ENCODE measurements at regions not wholly inside any gene's neighbourhood (a gene's known extent, or its start where the extent isn't known, plus 50 kb on each side); places are given as distances from the start of the nearest gene placed in this dataset.
"Not testable (repeated sequence)": the region's sequence is repeated elsewhere in the genome, so short reads cannot be mapped to it uniquely, and the experiment has no call there.

DNA sequence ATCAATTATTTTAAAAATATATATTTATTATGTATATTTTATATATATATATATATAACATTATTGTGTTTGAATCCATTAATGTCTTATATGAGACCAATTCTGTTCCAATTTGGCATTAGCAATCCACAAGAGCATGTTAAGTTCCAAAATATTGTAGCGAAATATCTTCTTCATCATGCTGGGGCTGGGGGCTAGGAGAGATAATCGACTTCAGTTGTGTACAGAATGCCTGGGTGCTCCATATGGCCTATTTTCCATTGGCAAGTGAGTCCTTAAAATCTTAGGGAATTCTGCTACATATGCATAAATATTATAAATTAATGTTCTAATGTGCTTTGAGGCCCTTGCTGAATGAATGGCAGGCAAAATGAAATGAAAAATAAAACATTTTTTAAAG is 117.7 kb downstream of the PCDH7 start:
- no peak for DNase-seq (ENCODE audit: low spot score)

DNA sequence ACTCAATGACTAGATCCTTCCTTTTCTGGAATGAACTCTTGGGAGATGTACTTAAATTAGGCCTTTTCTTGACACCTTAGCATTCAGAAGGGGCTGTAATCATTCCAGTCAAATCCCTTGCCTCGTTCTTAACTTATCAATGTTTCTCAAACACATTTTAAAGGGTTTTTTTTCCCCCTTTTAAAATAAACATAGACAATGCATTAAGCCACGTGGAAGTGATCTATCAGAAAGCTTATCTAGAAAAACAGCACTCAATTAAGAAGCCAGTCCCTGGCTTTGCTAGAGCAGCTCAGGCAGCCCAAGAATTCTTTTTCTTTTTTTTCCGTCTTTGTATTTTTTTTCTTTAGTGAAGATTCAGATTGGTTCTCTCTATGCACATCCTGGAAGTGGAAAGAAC is 118.2 kb downstream of the PCDH7 start:
- DNase-seq (ENCODE audit: low spot score): no peak

DNA sequence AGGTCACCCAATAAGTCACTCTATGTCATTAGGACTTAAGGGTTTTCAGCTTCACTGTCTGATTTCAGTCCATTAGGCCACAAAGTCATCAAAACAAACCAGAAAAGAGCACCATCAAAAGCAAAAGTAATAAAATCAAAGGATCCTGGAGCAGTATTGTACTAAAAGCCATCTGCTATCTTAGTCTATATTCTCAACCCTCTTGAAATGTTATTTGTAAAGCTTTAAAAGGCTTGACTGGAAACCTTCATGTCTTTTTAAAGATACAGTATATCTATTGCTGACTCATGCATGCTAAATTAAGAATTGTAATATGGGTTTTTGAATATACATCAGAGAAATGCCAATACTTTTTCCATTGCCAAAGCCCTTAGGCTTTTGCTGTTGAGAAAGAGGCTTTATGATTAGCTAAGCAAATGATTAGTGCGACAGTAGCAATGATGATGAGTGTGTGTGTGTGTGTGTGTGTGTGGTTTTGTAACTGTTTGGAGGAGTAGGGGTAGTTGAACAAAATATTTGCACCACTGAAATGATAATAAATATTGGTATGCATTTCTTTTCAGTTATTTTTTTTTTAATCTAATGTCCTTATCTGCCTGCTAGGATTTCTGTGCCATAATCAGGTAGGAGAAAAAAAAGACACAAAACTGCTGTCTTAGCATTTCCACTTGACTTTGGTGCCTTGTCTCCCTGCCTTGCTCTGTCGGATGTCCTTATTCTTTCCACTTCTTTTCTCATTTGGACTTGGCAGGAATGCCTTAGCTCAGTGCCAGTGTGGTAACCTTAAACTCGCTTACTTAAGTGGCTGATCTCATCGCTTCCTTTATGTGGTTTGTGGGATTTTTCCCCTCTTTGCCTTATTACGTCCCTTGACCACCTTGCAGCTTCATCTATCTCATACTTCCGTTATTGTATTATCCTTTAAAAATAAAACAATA is 119.7 kb downstream of the PCDH7 start:
- DNase-seq (ENCODE audit: low spot score): no peak

DNA sequence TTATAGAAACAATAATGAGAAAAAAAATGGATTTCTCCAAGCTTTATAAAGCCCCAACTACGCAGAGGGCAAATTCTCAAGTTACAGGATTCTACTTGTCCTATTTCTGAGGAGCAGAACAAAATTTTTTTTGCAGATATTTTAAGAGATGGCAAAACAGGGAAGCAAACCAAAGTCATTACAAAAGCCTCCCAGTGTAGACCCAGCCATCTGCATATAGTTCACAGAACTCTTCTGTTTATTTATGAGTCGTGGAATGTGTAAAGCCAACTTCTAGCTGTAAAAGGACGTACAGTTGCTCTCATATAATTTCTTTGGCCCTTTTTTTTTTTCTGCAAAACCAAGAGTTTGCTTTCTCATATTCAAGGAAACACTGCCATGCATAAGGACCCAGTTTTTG is 120.4 kb downstream of the PCDH7 start:
- no peak for DNase-seq (ENCODE audit: low spot score)

DNA sequence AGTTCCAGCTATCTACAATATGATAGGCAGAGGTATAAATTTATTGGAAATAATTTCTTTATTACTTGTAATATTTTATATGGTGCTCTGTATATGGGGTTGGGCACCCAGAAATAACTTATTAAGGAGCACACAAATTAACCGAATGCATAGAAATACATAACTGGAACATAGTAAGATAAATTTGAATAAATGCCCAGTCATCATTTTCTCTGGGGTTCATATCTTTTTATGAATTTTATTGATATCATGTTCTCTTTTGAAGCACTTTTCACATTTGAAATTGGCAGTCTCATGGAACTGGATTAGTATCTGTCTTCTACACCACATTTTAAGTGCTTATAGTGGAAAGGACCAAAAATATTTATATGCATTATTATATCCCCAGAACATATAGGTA is 122.0 kb downstream of the PCDH7 start:
- no peak for DNase-seq (ENCODE audit: low spot score)

DNA sequence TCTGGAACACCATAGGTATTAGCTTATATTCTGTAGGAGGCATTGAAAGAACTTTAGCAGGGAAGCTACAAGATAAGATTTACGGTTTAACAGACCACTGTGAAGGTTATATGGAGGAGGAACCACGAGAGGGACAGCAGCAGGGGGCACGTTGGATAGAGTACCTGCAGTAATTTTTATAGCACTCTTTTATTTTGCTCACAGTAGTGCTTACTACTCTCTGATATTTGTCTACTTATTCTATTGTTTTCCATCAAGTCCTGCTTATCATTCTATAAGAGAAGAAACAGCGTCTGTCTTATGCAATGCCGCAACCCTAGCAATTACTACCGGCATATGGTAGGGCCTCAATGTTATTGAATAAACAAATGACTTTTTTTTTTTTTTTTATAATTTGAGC is 122.5 kb downstream of the PCDH7 start:
- no peak for DNase-seq (ENCODE audit: low spot score)

DNA sequence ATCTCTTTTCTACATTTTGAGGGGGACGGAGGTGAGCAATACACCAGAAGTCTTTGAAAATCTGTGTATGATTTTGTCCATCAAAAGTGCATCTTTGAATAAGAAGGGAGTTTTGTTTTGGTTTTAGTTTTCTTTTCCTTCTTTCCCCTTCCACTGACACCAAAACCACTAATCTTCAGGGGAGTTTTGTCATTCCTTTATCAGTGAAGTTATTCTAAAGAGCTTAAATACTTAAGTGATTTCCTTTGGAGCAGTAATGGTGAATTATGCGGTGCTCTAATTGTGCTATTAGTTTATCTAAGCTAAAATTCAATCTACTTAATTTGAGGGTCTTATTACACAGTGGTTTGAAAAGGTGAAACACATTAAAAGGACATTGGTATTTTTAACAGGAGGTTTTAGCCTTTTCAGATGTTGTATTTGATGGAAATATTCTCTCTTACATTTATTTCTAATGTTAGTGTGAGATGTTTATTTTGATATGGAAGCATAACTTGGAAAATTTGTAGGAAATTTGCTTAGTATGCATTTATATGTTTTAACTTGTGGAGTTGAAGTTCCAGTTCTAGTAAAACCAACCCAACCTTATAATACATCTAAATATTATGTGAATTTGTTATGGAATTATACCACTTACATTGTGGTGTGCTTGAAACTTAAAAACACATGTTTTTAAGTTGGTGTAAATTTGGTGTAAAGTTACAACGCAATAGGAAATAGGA is 124.9 kb downstream of the PCDH7 start:
- DNase-seq (ENCODE audit: low spot score): no peak

DNA sequence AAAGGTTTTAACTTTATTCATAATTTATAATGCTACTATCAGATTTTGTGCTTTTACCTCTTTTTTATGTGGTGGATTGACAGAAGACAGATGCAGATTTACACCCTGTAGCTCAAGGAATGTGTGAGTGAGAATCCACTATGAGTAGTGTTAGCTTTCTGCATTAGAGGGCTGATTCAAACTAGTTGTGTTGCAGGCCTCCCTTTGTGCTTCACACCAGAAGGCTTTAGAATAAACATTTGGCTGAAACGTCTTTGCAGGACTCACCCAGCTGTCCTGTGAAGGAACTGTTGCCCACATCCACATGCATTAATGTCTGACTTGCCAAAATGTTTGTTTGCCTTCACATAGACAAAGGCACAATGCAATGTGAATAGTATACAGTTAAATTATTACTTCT is 127.0 kb downstream of the PCDH7 start:
- no peak for DNase-seq (ENCODE audit: low spot score)

DNA sequence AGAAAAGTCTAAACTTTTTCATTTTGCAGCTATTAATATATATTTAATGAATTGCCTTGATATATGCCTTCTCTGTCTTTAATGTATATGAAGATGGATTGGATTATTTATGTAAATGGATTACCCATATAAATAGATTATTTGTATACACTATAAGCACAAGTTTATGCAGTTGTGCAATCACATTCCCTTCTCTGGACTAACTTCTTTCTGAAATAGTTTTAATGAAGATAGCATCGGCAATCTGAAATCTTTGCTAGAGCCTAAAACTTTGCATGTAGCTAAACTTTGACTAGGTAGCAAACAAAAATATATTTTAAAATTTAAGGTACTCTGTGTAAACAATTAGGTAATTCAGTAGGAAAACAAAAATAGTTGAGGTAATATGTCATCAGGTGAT is 127.8 kb downstream of the PCDH7 start:
- DNase-seq (ENCODE audit: low spot score): no peak

DNA sequence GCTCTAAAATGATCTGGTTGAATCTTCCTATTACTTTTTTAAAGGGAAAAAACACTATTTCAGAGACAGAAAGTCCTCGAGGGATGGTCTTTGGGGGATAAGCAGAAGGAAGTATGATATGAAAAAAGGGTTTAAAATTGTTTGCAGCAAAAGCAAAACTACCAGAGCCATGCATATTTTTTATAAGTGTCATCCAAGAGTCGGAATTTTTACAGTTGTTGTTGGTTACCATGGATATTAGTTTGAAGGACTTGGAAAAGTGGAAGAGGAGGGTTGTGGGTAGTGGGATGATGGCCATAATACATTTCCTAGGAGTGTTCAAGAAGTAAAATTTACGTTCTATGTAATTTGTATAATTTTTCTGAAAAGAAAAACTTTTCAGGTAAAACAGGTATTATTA is 134.4 kb downstream of the PCDH7 start:
- no peak for DNase-seq (ENCODE audit: low spot score)

DNA sequence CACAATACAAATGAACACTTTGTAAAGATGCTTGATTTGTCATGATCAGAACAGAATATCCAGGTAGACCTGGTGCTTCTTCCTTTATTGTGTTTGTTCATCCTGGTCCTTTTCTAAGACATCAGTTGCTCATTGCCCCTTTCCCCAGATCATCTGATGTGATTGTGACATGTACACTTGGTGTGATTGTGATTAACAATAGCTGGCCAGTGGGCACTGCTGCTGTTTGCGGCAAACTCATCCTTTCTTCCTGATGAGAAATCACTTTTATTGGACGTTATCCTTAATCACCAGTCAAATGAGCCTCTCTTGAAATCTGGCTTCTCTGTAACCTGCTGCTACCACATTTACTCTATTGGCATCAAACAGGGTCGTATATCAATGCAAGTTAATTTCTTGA is 135.1 kb downstream of the PCDH7 start:
- DNase-seq (ENCODE audit: low spot score): no peak

DNA sequence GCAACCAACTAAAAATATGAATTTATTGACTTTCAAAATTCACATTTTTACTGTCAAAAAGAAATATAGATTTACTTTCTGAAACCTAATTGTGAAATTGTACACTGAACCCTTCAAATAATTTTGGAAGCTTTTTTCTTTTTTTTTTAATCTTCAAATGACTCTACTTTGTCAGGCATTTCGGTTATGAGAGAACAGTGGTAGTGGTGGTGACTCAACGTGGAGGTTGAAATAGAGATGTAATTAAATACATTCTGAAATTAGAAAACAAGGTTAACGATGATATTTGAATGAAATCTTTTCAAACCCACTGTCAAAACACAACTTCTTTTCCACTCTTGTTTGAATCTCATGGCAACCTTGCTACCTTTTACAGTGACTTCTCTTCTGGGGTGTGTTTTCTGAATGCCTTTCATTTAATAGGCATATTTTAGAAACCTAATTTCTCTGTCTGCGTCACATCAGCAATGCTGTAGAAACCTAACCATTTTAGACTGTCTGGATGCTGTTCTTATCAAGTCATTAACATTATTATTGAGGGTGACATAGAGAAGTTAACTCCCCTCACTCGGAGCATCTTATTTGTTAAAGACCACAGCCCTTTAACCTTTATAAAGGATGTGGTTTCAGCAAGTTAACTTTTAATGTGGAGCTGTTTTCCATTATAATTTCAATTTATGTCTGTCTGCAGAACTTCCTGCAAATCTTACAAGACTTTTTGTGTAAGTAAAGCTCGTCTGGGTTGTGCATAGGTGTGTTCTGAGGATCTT is 136.8 kb downstream of the PCDH7 start:
- DNase-seq (ENCODE audit: low spot score): no peak

DNA sequence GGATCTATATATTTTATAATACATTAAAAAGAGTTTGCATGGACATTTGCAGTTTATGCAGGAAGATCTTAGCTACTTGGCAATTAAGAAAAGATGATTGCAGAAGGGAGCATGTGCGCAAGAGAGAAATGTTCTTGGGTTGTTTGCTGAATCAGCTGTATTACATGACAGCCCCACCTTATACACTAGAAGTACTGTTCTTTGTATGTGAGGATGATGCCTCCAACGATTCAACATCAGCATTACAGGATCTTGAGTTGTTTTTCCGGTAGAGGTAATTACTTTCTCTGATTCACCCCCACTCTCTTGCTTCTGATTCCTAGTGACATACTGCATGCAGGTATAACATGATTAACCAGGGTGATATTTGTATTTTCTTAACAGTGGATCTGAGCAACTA is 140.8 kb downstream of the PCDH7 start:
- no peak for DNase-seq (ENCODE audit: low spot score)

DNA sequence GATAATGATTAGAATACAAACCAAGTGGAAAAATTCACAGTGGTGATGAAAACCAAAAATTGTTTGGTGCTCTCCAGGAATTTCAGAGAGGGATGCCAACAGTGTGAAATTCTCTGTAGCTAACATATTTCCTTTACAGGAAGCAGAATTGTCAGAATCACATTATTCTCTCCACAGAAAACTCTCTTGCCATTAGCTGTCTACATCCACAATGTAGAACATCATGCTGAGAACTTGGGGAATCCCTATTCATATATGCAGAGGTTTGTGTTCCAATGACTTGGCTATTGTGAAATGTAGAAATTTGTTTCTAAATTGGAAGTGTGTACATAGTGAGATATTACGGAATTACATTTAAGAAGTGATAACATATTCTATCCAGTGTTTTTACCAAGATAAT is 142.0 kb downstream of the PCDH7 start:
- DNase-seq (ENCODE audit: low spot score): no peak

DNA sequence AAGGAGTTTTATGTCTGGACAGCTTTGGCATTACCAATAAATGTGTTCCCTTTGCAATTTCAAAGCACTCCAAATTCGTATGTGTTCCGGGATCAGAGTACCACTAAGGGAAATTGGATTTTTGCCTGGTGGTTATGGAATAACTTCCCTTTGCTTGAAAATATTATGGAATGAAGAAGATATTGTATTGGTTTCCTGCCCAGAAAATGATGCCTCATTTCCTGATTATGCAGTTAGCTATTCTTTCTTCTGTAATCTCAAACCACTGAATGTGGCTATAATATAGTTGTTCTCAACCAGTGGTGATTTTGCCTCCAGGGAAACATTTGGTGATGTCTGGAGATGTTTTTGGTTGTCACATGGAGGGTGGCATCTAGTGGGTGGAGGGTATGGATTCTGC is 142.9 kb downstream of the PCDH7 start:
- no peak for DNase-seq (ENCODE audit: low spot score)

DNA sequence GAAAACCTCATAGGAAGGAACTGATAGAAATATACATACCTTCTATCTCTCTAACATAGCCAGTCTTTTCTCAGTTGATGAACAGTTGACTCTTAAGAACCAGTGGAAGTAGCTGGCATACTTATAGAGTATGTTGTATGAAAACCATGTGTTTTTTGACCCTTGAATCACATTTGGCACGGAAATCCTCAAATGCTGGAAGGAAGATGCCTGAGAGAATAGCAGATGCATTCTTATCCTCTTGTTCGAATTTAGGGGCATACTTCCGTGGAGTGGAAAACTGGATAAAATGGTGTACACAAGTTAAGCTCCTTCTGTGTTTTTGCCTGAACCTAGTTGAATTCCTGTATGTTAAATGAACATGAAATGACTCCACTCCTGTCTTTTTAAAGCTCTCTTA is 145.5 kb downstream of the PCDH7 start:
- no peak for DNase-seq (ENCODE audit: low spot score)

DNA sequence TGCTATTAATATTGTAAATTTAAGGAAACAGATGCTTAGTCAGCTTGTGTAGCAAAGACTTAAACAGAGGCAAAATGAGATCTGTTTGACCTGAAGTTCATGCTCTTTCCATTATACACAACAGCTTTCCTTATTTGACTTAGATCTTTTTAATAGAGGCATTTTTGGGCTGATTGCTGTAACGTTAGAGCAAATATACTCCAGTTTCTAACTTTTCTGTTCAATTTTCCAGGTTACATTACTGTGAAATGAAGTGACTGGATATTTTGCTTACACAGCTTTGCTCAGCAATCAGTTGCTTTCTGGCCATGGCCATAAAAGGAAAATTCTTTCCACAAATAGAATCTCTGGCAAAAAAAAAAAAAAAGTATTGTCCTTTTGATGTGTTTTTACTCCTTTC is 146.2 kb downstream of the PCDH7 start:
- DNase-seq (ENCODE audit: low spot score): no peak

DNA sequence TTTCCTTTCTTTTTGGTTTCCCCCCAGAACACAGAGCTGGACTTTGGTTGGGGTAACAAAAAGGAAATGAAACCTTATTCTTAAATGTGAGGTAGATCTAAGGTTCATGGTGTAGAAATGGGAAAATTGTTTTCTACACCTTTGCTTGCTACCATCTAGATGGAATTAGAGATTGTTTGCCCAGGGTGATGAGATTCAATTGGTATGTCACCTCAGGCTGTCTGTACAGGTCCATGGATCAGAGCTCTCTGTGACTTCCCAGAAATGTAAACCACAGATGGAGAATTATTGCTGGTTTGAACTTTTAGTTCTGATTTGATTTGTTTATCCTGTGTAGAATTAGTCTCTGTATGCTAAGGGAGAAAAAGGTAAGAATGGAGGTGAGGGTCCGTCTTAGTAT is 146.7 kb downstream of the PCDH7 start:
- DNase-seq (ENCODE audit: low spot score): no peak

DNA sequence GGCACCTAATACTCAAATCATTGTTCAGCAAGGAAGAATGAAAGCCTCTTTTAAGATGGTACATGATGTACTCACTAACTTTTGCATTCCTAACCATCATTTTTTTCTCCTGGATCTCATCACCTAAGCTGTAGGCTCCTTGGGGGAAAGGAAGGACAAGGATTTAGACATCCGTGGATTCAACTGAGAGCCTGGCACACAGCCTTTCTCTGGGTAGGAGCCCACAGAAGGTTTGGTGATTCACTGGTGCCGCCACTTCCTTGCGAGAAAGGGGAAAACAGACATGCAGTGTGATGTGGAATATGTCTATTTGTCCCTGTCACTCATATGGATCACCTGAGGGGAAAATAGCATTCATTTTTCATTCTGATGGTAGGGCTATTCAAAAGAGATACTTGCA is 147.3 kb downstream of the PCDH7 start:
- no peak for DNase-seq (ENCODE audit: low spot score)

DNA sequence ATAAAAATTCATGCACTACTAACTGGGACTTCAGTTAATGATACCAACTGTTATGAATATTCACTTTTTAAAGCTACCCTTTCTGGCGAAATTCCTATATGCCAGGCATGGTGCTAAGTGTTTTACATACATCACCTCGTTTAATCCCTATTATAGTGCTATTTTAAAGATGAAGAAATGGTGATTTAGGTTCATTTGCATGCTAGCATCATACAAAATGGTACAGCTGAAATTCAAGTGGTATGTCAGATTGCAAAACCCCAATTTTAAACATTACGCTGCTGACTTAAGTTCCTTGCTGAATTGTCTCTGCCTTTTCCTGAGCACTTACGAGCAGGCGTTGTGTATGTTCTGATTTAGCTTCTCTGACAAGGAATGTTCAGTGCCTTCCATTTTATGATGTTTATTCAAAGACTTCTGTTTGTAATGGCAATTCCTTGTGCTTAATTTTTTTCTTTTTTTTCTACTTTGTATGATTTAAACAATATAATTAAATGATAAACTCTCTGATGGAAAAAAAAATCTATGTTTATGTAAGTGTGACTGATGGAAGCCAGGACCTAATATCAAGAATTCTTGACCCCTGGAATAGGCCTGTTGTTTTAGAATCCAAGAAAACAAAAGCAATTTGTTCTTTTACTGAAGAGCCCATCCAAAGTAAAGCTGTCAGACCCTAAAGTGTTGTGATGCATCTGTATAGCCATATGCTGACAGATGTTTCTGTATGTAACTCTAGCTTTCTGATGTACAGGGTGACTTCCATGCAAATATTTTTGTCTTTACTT is 148.1 kb downstream of the PCDH7 start:
- no peak for DNase-seq (ENCODE audit: low spot score)

DNA sequence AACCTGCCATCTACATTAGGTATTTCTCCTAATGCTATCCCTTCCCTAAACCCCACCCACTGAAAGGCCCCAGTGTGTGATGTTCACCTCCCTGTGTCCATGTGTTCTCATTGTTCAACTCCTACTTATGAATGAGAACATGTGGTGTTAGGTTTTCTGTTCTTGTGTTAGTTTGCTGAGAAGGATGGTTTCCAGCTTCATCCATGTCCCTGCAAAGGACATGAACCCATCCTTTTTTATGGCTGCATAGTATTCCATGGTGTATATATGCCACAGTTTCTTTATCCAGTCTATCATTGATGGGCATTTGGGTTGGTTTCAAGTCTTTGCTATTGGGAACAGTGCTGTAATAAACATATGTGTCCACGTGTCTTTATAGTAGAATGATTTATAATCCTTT is 149.2 kb downstream of the PCDH7 start:
- DNase-seq (ENCODE audit: low spot score): not testable (repeated sequence)

DNA sequence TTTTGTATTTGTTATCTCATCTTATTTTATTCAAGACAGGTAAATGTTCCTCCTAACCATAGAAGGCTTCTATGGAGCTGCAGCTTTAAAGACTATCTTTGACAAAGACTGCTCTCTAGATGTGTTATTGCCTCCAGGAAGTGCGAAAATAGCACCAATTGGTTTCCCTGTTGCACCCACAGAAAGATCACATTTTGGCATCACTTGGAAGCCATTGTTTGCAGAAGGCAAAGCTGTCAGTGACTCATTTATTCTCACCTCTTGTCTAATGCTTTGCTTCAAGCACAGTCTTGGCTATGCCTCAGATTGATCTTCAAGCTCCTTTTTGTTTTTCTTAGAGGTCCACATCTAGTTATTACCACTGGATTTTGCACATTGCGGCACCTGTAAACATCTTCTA is 150.3 kb downstream of the PCDH7 start:
- DNase-seq (ENCODE audit: low spot score): no peak
